Dermis microvascular lymphatic vessel endothelial cell (primary cell): ENCODE measurements at regions not wholly inside any gene's neighbourhood (a gene's known extent, or its start where the extent isn't known, plus 50 kb on each side); places are given as distances from the start of the nearest gene placed in this dataset.

ENCODE experiments used
- DNase-seq, 2 donors: peaks; one replicate each; pipeline versions ENCODE4 v3.0.0 to v3.0.0-alpha.2; 2010; ENCODE audit warnings: low read depth in 2 of 2

- no peak for DNase-seq
Observed at GRCh38 chr11:116698080-116698479, 74.7 kb downstream of the BUD13 start.

- no peak for DNase-seq
Observed at GRCh38 chr11:116697639-116698038, 75.1 kb downstream of the BUD13 start.

- no peak for DNase-seq
Observed at GRCh38 chr11:116697011-116697410, 75.8 kb downstream of the BUD13 start.

GRCh38 chr11:116696381-116696941 is 76.3 kb downstream of the BUD13 start:
- no peak for DNase-seq

GRCh38 chr11:116695657-116696254 is 77.0 kb downstream of the BUD13 start:
- no peak for DNase-seq

GRCh38 chr11:116694815-116695590 is 77.8 kb downstream of the BUD13 start:
- no peak for DNase-seq

- DNase-seq: no peak
Observed at GRCh38 chr11:116694349-116694725, 78.5 kb downstream of the BUD13 start.

GRCh38 chr11:116693593-116694348 is 79.0 kb downstream of the BUD13 start:
- DNase-seq: no peak

- DNase-seq: no peak
Observed at GRCh38 chr11:116693102-116693570, 79.7 kb downstream of the BUD13 start.

GRCh38 chr11:116692318-116693101 is 80.3 kb downstream of the BUD13 start:
- DNase-seq: no peak

- DNase-seq: peak in 1 of 2 donors; percentile 34
Observed at GRCh38 chr11:116691771-116692177, 81.0 kb downstream of the BUD13 start.

GRCh38 chr11:116690611-116691010 is 82.2 kb downstream of the BUD13 start:
- no peak for DNase-seq

GRCh38 chr11:116689413-116690127 is 83.2 kb downstream of the BUD13 start:
- DNase-seq: no peak

- DNase-seq: no peak
Observed at GRCh38 chr11:116688202-116688540, 84.6 kb downstream of the BUD13 start.

GRCh38 chr11:116687458-116688201 is 85.2 kb downstream of the BUD13 start:
- DNase-seq: no peak

- DNase-seq: no peak
Observed at GRCh38 chr11:116686866-116687265, 85.9 kb downstream of the BUD13 start.

GRCh38 chr11:116683982-116684381 is 88.8 kb downstream of the BUD13 start:
- DNase-seq: no peak

GRCh38 chr11:116680349-116681125 is 92.2 kb downstream of the BUD13 start:
- no peak for DNase-seq

GRCh38 chr11:116678887-116679286 is 93.9 kb downstream of the BUD13 start:
- DNase-seq: no peak
